ENCODE measurements at regions not wholly inside any gene's neighbourhood (a gene's known extent, or its start where the extent isn't known, plus 50 kb on each side); places are given as distances from the start of the nearest gene placed in this dataset.

DNA sequence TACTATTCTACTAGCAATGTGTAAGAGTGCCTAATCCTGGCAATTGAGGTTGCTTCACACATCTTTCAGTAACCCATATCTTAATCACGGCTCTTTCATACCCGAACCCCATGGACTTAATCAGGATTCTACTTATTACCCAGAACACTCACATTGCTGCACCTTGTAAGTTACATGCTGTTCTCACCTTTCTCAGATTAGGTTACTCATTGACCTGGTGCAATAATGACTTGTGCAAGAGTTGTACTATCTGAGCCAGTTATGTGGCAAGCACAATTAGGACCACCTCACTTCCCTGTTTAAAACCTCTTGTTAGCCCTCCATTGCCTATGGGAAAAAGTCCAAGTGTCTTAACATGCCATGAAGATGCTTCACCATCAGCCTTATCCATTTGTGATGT is 306.7 kb upstream of the E2F7 start:
- TF ChIP-seq, protein P1, sequence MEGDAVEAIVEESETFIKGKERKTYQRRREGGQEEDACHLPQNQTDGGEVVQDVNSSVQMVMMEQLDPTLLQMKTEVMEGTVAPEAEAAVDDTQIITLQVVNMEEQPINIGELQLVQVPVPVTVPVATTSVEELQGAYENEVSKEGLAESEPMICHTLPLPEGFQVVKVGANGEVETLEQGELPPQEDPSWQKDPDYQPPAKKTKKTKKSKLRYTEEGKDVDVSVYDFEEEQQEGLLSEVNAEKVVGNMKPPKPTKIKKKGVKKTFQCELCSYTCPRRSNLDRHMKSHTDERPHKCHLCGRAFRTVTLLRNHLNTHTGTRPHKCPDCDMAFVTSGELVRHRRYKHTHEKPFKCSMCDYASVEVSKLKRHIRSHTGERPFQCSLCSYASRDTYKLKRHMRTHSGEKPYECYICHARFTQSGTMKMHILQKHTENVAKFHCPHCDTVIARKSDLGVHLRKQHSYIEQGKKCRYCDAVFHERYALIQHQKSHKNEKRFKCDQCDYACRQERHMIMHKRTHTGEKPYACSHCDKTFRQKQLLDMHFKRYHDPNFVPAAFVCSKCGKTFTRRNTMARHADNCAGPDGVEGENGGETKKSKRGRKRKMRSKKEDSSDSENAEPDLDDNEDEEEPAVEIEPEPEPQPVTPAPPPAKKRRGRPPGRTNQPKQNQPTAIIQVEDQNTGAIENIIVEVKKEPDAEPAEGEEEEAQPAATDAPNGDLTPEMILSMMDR (conservative IDR thresholded peaks at IDR 0.05; ENCODE audit: low read depth, low read length), result no peak
- TF ChIP-seq POLR2A (IDR thresholded peaks at IDR 0.05; ENCODE audit: low read depth, low read length), result no peak
- no peak for TF ChIP-seq SMC3 (IDR thresholded peaks at IDR 0.05; ENCODE audit: low read depth, low read length)
- no peak for TF ChIP-seq MAZ (IDR thresholded peaks at IDR 0.05; ENCODE audit: borderline replicate concordance, low read depth, low read length)
- TF ChIP-seq RFX5 (IDR thresholded peaks at IDR 0.05; ENCODE audit: low read depth, low read length), result no peak
- no peak for TF ChIP-seq RAD21 (IDR thresholded peaks at IDR 0.05; ENCODE audit: low read length)

Measured in IMR-90 (cell line).